GM19240 (cell line): ENCODE measurements at regions not wholly inside any gene's neighbourhood (a gene's known extent, or its start where the extent isn't known, plus 50 kb on each side); places are given as distances from the start of the nearest gene placed in this dataset.
A peak's percentile ranks its signal among the peaks of the same experiment; 100 is the strongest.

Experiments
- DNase-seq: peaks from one replicate; pipeline ENCODE4 v3.0.0; 2011; ENCODE audit warnings: low spot score; ENCODE audit not compliant: insufficient read length

DNA sequence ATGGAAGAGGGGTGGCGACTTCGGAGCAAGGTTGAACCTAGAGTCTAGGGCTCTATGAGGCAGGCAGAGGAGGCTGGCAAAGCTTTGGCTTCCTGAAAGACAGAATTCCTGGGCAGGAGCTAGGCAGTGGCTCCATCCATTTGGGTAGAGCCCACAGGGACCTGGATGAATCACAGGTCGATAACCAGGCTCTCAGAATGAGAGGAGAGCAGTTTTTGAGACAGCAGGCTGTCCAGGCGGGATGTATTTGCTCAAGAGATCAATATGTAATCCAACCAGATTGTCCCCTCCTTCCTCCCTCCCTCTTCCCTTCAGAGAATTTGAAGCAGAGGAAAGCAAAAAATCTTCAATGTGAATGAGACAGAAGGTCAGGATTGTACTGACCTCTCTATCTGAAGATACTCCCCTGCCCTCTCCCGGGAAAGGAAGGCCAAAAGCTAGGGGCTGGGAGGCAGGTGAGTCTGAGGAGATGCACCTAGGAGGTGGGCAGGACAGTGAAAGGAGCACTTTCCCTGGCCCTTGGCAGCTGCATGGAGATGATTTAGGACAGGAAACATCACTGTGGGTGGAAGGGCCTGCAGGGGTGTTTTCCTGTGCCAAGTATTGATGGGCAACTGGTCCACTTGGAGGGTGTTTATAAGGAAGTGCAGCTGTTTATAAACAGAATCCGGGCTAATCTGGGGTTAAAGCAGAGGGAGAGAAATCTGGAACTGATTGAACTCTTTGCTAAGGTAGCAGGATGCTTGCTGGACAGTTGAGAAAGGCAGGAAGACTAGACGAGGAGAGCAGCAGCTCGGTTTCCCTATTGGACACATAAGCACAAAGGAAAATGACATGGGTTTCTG, 212.4 kb upstream of the LRFN2 start:
- DNase-seq = no peak

DNA sequence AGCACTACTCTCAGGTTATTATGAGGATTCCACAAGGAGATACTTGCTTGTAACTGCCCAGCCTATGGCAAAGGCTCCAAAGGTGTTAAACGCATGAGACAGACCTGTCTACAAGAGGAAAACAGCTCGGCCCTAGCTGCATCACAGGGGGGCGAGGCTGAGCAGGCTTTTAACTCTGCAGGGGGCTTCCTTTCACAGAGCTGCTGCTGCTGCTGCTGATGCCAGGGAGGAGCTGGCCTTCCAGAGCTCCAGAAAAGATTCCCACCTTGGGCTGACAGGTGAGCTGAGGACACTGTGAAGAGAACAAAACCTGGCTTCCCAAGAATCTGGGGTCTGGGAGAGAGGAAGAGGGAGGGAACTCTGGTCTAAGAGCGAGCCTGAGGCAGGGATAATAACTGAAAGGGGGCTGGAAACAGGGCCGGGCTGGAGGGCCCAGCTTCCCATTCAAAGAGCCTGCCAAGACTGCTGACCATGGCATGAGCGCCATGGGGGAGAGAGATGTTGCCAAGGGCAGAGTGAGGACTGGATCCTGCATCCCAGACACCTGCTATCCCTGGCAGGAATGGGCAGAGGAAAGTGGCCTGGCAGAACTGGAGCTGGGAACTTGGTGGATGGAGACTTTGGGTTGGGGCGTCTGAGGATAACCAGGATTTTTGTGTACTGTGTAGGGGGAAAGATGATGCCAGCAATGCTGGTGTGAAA, 211.1 kb upstream of the LRFN2 start:
- DNase-seq = no peak

DNA sequence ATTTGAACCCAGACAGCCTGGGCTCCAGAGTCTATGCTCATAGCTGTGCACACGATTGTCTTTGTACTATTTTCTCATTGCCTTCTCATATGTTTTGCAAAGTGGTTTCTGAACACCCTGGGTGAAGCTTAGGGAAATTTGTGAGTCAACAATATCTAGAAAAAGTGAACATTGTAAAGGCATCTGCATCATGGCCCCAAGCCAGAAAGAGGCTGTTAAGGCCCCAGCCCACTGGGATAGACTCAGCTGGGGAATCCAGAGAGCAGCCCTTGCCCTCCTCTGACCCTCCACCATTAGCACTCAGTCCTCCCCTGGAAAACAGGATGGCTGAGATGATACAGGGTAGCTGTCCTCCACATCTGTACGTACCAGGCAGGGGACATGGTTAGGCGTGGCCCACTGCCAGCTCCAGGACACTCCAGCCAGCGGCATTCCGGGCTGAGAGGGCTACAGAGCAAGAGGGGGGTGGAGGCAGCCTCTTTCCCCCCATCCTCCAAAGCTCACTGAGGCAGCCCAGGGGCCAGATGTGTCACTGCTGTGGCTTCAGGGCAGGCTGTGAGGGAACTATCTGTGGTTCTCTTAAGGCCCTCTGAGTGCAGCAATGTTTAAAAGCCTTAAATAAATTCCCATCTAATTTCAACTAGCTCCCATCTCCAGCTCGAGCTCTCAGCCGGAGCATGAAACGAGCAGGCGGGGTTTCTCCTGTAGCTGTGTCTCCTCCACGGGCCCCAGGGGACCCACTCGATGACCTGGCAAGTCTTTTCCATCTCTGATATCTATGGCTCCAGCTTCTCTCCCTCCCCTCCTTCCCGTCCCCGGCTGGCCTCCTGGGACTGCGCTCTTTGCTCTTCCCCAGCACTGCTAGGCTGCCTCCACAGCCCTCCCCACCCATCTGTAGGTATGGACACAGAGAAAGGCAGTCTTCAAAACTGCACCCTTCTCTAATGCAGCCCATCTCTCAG, 209.4 kb upstream of the LRFN2 start:
- no peak for DNase-seq

DNA sequence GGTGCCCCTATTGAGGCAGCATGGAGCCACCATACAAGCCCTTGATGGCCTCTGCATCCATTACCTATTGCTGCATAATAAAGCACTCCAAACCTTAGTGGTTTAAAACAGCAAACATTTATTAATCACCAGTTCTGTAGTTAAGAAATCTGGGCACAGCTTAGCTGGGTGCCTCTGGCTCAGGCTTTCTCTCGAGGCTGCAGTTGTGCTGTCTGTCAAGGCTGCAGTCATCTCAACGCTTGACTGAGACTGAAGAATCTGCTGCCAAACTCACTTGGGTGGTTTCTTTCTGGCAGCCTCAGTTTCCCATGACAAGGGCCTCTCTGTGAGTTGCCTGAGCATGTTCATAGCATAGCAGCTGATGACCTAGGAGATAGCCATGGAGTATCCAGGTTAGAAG, 207.4 kb upstream of the LRFN2 start:
- no peak for DNase-seq

DNA sequence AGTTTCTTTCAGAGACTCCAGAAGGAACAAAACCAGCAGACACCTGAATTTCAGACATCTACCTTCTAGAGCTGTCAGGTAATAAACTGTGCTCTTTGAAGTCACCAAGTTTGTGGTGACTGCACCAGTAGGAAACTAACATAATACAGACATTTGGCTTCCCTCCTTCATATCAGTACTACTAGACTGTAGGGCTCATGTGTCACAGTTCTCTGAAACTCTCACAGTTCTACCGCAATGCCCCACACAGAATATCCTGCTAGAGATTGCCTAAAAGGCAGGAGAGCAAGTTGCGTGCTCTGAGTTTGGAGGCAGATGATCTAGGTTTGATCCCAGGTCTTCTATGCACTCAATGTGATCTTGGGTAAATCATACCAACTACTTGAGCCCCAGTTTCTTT, 205.0 kb upstream of the LRFN2 start:
- DNase-seq = no peak

DNA sequence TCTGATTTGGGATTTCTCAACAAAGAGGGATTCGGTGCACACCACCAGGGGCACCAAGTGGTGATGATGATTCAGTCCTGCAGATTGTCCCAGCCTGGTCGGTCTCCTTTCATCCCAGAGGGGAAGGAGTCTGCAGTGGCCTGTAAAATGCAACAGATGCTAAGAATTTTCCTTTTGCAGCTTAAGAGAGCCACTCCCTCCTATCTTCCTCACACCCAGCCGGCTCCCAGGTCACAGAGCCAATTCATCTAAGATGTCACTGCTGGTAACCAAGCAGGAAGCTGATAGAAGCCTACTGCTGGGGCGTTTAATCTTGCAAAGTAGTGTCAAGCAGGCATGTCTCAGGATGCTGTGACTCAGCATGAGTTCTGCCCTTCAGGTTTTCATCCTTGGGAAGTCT, 203.8 kb upstream of the LRFN2 start:
- no peak for DNase-seq

DNA sequence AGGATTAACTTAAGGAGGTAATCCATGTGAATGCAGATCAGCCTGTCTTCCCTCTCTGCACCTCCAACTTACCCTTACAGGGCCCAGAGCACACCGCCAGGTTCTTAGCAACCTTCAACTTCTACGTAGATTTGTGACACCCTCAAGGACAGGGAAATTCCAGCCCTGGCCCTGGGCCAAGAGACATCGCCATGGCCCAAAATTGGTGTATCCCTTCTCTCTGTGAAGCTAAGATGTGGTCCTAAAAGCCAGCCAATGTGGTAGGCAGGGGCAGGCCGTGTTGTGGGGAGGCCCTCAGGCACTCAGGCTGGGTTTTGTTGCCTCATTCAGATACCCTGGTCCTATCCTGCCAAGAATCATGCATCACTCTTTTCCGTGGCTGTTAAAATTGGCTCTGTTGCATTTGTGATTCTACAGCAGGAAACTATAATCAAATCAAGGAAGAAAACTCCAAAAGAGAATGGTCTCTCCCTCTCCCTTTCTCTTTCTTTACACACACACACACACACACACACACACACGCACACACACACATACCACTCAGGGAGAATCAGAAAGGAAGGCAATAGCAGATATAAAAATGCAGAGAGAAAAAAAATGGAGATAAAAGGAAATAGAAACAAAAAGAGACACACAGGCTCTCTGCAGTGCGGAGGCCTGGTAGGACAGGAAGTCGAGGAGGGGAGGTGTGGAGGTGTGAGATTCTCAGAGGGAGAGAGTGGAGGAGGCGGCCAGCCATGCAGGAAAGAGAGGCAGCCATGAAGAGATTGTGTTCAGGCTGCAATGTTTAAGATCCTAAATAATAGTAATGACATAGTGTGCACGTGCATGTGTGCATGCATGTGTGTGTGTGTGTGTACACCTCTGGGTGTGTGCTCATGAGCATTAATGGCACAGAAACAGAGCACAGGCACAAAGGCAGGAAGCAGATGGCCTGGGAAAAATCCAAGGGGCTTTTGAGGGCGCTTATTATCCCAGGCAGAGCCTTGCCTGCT, 201.8 kb upstream of the LRFN2 start:
- DNase-seq = peak; percentile 55

DNA sequence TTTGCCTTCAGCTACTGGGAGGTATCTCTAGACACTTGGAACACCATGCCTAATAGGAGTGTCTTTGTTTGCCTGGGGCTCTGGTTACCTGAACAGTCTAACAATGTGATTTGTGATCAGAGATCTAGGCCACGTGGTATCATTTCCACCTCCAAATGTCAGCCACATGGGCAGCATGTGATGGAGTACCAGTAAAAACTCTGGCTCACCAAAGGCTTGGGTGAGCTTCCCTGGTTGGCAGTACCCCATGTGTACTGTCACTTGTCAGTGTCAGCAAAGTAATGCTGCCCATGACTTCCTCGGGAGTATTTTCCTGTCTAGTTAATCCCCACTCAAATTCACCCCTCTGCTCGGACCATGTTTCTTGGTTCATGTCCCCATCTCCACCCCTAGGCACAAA, 195.2 kb upstream of the LRFN2 start:
- DNase-seq = no peak

DNA sequence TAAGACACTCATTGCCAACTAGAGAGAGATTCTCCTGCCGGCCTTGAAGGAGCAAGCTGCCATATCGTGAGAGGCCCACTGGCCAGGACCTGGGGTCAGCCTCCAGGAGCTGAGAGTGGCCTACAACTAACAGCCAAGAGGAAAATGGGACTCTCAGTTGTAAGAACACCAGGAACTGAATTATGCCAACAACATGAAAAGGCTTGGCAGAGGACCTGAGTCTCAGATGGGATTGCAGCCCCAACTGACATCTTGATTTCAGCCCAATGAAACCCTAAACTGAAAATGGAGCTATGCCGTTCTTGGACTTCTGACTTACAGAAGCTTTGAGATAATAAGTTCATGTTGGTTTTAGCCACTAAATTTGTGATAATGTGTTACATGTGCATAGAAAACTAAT, 193.5 kb upstream of the LRFN2 start:
- DNase-seq = no peak

DNA sequence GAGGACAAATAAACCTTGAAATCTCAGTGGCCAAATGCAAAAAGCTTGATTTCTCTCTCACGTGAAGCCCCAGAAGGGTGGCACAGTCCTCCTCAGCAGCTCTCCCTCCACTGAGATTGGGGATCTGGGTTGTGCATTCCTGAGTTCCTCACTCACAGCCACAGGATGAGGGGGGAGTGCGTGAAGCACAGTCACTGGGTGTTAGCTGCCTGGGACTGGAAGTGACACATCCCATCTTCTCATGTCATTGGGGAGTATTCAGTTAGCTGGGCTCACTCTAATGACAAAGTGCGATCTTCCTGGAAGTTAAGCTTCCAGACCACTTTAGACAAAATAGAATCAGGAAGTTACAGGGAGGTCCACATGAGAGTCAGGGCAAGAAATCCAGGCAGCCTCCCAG, 192.2 kb upstream of the LRFN2 start:
- DNase-seq = no peak

DNA sequence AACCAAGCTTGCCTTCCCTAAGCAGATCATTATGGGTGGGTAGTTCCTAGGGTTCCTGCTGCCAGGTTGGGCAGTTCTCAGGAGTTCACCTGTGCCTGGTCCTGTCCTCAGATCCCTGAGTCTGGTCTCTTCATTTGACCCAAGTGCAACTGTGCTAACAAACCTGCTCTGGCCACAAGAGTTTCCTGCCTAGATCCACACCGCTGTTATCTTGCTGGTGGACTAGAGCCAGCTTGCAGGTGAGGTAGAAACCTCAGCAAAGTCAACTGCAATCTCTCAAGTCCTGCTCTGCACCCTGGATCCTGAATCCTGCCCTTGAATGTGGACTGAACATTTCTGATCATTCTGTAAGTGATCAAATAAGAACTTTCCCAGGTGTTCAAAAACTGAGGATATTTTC, 191.8 kb upstream of the LRFN2 start:
- DNase-seq = no peak

DNA sequence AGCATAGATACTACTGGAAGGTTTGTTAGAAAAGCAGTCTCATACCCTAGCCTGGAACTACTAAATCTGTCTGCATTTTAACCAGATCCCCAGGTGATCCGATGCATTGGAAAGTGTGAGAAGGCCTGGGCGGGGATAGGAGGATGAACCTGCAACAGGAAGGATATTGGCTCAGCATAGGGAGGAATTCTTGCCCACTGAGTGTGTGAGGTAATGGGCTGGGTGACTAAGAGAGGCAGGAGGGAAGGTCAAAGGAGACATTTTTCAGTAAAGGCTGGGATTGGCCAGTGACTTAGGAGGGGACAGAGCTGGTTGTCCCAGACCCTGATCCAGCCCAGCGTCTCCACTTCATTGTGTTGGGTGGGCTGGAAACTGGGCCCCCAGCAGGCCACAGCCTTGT, 191.0 kb upstream of the LRFN2 start:
- no peak for DNase-seq

DNA sequence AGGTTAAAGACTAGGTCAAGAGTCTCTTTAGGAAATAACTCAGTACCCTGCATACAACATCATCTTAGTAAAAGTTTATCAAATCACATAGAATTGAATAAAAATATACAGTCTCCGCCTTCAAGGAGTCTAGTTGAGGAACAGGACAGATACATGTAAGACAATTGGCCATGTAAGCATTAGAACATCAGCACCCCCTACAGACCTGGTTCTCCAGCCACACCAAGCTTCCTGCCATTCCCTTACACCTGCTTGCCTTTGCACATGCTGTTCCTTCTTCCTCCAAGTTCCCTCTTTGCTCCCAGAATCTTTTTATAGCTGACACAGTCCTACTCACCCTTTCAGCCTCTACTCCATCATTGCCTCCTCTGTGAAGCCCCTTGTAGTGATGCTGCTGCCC, 187.8 kb upstream of the LRFN2 start:
- no peak for DNase-seq

DNA sequence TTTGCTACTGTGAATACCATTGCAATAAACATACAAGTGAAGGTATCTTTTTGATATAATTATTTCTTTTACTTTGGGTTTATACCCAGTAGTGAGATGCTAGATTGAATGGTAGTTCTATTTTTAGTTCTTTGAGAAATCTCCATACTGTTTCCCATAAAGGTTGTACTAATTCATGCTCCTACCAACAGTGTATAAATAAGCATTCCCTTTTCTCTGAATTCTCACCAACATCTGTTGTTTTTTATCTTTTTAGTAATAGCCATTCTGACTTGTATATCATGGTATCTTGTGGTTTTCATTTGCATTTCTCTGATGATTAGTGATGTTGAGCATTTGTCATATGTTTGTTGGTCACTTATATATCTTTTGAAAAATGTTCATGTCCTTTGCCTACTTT, 183.6 kb upstream of the LRFN2 start:
- no peak for DNase-seq

DNA sequence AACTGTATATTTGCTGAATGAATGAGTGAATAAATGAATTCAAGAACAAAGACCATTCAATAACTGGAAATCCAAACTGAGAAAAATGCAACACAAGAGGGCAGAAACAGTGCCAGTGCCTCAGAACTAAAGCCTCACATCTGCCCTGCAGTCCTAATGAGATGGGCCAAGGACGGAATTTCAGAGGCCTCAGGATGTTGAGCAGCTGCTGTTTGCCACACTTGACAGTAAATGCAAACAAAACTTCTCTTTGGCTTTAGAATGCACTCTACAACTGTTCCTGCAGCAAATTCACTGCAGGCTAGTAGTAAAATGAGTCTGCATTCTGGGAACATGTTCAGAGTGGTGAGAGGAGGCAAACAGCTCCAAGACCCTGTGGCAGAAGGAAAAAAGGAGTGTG, 177.6 kb upstream of the LRFN2 start:
- DNase-seq = no peak

DNA sequence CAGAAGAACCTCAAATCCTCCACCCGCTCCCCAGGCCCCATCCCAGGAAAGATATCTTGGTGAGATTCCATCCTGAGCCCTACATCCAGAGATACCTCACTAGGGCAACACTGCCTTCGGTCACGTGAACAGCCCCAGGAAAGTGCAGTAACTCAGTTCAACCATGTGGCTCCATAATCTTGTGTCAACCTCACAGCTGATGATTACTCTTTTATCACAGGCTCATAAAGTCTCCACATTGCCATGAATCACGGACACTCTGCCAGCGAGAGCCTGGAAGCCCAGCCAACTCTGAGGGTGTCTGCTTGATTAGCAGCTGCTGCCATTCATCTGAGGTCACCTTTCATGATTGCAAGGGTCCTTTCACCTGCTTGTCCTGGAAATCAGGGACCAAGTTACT, 175.8 kb upstream of the LRFN2 start:
- no peak for DNase-seq

DNA sequence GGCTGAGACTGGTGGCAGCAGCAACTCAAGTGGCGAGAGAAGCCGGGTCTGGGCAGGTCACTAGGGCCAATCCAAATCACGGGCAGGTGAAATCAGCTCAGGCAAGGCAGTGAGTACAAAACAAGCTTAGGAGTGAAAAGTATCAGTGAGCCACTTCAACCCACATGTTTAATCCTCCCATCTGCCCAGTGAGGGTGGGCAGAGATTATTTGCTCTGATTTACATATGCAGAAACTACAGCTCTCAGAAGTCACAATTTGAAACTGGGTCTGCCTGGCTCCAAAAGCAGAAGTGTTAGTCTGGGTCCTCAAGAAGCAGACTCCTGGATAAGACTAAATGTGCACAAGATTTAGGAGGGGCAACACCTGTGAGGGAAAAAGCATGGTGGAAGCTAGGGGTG, 173.7 kb upstream of the LRFN2 start:
- DNase-seq = no peak

DNA sequence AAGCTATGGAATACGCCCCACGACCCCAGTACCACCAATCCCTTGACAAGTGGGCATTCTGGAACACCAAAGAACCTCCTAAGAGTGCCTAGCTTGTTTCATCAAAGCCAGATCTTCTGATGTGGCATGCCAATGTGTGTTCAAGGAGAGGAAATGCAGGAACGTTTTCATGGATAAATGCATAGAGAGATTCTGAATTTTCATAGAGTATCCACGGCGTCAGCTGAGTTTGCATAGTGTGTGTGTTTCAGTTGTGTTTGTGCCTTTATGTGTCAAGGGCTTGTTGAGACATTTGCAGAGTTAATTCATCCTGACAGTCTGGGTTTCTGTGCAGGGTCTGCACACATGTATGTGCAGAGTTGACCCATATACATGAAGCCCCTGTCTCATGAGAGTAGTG, 172.7 kb upstream of the LRFN2 start:
- no peak for DNase-seq

DNA sequence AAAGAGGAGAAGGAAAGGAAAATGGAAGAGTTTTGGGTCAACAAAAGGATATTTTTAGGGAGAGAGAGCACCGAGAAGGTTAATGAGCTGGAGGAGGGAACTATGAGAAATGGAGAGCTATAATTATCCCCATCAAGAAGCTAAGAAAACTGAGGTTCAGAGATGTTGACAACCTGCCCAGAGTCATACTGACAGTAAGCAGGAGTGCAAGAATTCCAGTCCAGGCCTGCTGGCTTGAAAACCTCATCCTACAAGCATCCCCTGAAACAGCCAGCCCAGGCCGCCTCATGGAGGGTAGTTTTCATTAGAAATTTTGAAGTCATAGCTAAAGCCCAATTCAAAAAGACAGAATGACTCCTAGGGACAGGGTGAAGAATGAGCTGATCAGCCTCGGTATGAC, 172.1 kb upstream of the LRFN2 start:
- DNase-seq = no peak

DNA sequence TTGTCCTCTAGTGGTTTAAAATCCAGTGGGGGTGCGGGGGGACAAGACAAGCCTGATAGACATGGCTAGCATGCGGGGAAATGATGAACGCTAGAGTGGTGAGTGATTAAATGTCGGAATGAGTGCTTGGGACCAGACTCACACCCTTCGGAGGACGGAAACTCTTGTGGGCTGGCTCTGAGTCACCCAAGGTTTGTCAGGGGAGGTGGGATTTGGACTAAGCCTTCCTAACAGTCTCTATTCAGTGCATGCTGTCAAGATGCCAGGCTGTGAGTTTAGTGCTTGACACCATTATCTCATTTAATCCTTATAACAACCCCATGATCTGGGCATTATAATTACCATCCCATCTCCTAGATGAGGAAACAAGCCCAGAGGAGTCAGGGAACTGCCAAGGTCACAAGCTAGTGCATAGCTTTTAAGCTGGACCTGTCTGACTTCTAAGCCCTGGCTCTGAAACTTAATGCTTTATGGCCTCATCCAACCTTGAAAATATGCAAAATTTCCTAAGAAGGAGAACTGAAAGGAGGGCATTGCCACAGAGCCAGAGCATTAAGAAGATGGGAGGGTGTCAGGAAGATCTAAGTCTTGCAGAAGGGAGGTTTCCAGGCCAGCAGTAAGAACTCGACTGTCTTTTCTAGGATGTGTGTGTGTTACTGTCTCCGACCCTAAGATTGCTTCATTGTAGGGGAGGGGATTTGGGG, 168.7 kb upstream of the LRFN2 start:
- DNase-seq = no peak
